Activated naive CD8-positive, alpha-beta T cell (primary cell): ENCODE measurements at regions not wholly inside any gene's neighbourhood (a gene's known extent, or its start where the extent isn't known, plus 50 kb on each side); places are given as distances from the start of the nearest gene placed in this dataset.

Experiments used
- H3K27ac Mint-ChIP-seq: one replicate; pipeline ENCODE4 v1.8.0; 2021; ENCODE audit warnings: mixed read lengths
- H3K27me3 Mint-ChIP-seq: one replicate; pipeline ENCODE4 v1.8.0; 2021; ENCODE audit warnings: mixed read lengths
- H3K36me3 Mint-ChIP-seq: one replicate; pipeline ENCODE4 v1.8.0; 2021; ENCODE audit warnings: mixed read lengths
- H3K4me1 Mint-ChIP-seq: one replicate; pipeline ENCODE4 v1.8.0; 2021; ENCODE audit warnings: low read depth, mixed read lengths
- H3K4me3 Mint-ChIP-seq: one replicate; pipeline ENCODE4 v1.8.0; 2021; ENCODE audit warnings: mild to moderate bottlenecking, mixed read lengths
- H3K9me3 Mint-ChIP-seq: one replicate; pipeline ENCODE4 v1.8.0; 2021; ENCODE audit warnings: low read depth, mixed read lengths

GRCh38 chr5:21654556-21654955, 1198.6 kb downstream of the CDH12 start:
- Mint-ChIP-seq H3K36me3 (no peaks in the 10 kb centered on the region), H3K4me3 (no peak overlapping the region), H3K4me1 (no peaks in the 10 kb centered on the region), H3K27me3 (no peaks in the 10 kb centered on the region), H3K27ac (no peak overlapping the region), H3K9me3 (no peaks in the 10 kb centered on the region)

GRCh38 chr5:21649969-21650368, 1203.2 kb downstream of the CDH12 start:
- H3K9me3 Mint-ChIP-seq: no peaks in the 10 kb centered on the region
- no peaks in the 10 kb centered on the region for H3K27me3 Mint-ChIP-seq
- no peaks in the 10 kb centered on the region for H3K36me3 Mint-ChIP-seq
- H3K27ac Mint-ChIP-seq: no peak overlapping the region
- no peak overlapping the region for H3K4me3 Mint-ChIP-seq
- H3K4me1 Mint-ChIP-seq: no peaks in the 10 kb centered on the region

GRCh38 chr5:21646469-21646868, 1206.7 kb downstream of the CDH12 start:
- Mint-ChIP-seq H3K4me3 (no peak overlapping the region), H3K27ac (no peak overlapping the region), H3K27me3 (no peaks in the 10 kb centered on the region), H3K36me3 (no peaks in the 10 kb centered on the region), H3K4me1 (no peaks in the 10 kb centered on the region), H3K9me3 (no peaks in the 10 kb centered on the region)

- no peaks in the 10 kb centered on the region for H3K9me3 Mint-ChIP-seq
- no peaks in the 10 kb centered on the region for H3K27me3 Mint-ChIP-seq
- no peaks in the 10 kb centered on the region for H3K36me3 Mint-ChIP-seq
These were observed 1209.1 kb downstream of the CDH12 start for GRCh38 chr5:21644032-21644431.

GRCh38 chr5:21642312-21642711, 1210.8 kb downstream of the CDH12 start:
- Mint-ChIP-seq H3K36me3 (no peaks in the 10 kb centered on the region), H3K4me3 (no peak overlapping the region), H3K27ac (no peak overlapping the region), H3K4me1 (no peaks in the 10 kb centered on the region), H3K27me3 (no peaks in the 10 kb centered on the region), H3K9me3 (peaks cover 4% of the 10 kb centered on the region)

More at GRCh38 chr5:21644032-21644431, 1209.1 kb downstream of the CDH12 start:
- no peak overlapping the region for H3K27ac Mint-ChIP-seq
- no peak overlapping the region for H3K4me3 Mint-ChIP-seq
- no peaks in the 10 kb centered on the region for H3K4me1 Mint-ChIP-seq

GRCh38 chr5:21623831-21624230, 1229.3 kb downstream of the CDH12 start:
- no peak overlapping the region for H3K4me3 Mint-ChIP-seq
- H3K27me3 Mint-ChIP-seq: no peaks in the 10 kb centered on the region
- H3K27ac Mint-ChIP-seq: no peak overlapping the region
- H3K4me1 Mint-ChIP-seq: no peaks in the 10 kb centered on the region
- H3K36me3 Mint-ChIP-seq: no peaks in the 10 kb centered on the region
- H3K9me3 Mint-ChIP-seq: no peaks in the 10 kb centered on the region

- Mint-ChIP-seq H3K9me3 (peaks cover 3% of the 10 kb centered on the region), H3K27me3 (peaks cover 2% of the 10 kb centered on the region), H3K27ac (no peak overlapping the region), H3K4me1 (no peaks in the 10 kb centered on the region), H3K36me3 (no peaks in the 10 kb centered on the region), H3K4me3 (no peak overlapping the region)
These were observed 1237.9 kb downstream of the CDH12 start for GRCh38 chr5:21615195-21615765.

GRCh38 chr5:21613971-21614488, 1239.1 kb downstream of the CDH12 start:
- H3K4me1 Mint-ChIP-seq: no peaks in the 10 kb centered on the region
- H3K27me3 Mint-ChIP-seq: peaks cover 2% of the 10 kb centered on the region
- H3K9me3 Mint-ChIP-seq: peaks cover 3% of the 10 kb centered on the region
- H3K27ac Mint-ChIP-seq: no peak overlapping the region
- no peaks in the 10 kb centered on the region for H3K36me3 Mint-ChIP-seq
- H3K4me3 Mint-ChIP-seq: no peak overlapping the region

- H3K4me3 Mint-ChIP-seq: no peak overlapping the region
- no peaks in the 10 kb centered on the region for H3K36me3 Mint-ChIP-seq
- no peaks in the 10 kb centered on the region for H3K27me3 Mint-ChIP-seq
- no peak overlapping the region for H3K27ac Mint-ChIP-seq
- H3K4me1 Mint-ChIP-seq: no peaks in the 10 kb centered on the region
- no peaks in the 10 kb centered on the region for H3K9me3 Mint-ChIP-seq
These were observed 1249.3 kb downstream of the CDH12 start for GRCh38 chr5:21603796-21604195.

GRCh38 chr5:21594566-21594965, 1258.6 kb downstream of the CDH12 start:
- H3K27me3 Mint-ChIP-seq: no peaks in the 10 kb centered on the region
- no peak overlapping the region for H3K27ac Mint-ChIP-seq
- H3K36me3 Mint-ChIP-seq: no peaks in the 10 kb centered on the region

GRCh38 chr5:21593261-21593660, 1259.9 kb downstream of the CDH12 start:
- Mint-ChIP-seq H3K27me3 (no peaks in the 10 kb centered on the region), H3K36me3 (no peaks in the 10 kb centered on the region), H3K27ac (no peak overlapping the region), H3K4me1 (no peaks in the 10 kb centered on the region), H3K9me3 (peaks cover 16% of the 10 kb centered on the region), H3K4me3 (no peak overlapping the region)

More at GRCh38 chr5:21594566-21594965, 1258.6 kb downstream of the CDH12 start:
- H3K4me3 Mint-ChIP-seq: no peak overlapping the region
- peaks cover 16% of the 10 kb centered on the region for H3K9me3 Mint-ChIP-seq
- no peaks in the 10 kb centered on the region for H3K4me1 Mint-ChIP-seq

GRCh38 chr5:21581508-21581907, 1271.6 kb downstream of the CDH12 start:
- no peak overlapping the region for H3K4me3 Mint-ChIP-seq
- H3K4me1 Mint-ChIP-seq: no peaks in the 10 kb centered on the region
- peaks cover 9% of the 10 kb centered on the region for H3K9me3 Mint-ChIP-seq
- H3K27me3 Mint-ChIP-seq: no peaks in the 10 kb centered on the region
- H3K27ac Mint-ChIP-seq: no peak overlapping the region
- peaks cover 28% of the 10 kb centered on the region for H3K36me3 Mint-ChIP-seq

- H3K9me3 Mint-ChIP-seq: peaks cover 13% of the 10 kb centered on the region
- no peak overlapping the region for H3K27ac Mint-ChIP-seq
- no peaks in the 10 kb centered on the region for H3K27me3 Mint-ChIP-seq
- H3K36me3 Mint-ChIP-seq: peaks cover 13% of the 10 kb centered on the region
- H3K4me1 Mint-ChIP-seq: no peaks in the 10 kb centered on the region
- H3K4me3 Mint-ChIP-seq: no peak overlapping the region
These were observed 1278.2 kb downstream of the CDH12 start for GRCh38 chr5:21574961-21575360.

GRCh38 chr5:21574438-21574837, 1278.7 kb downstream of the CDH12 start:
- no peak overlapping the region for H3K4me3 Mint-ChIP-seq
- H3K9me3 Mint-ChIP-seq: peaks cover 13% of the 10 kb centered on the region
- H3K27ac Mint-ChIP-seq: no peak overlapping the region
- H3K36me3 Mint-ChIP-seq: peaks cover 11% of the 10 kb centered on the region
- no peaks in the 10 kb centered on the region for H3K27me3 Mint-ChIP-seq
- no peaks in the 10 kb centered on the region for H3K4me1 Mint-ChIP-seq

GRCh38 chr5:21573416-21574314, 1279.5 kb downstream of the CDH12 start:
- no peak overlapping the region for H3K4me3 Mint-ChIP-seq
- no peak overlapping the region for H3K27ac Mint-ChIP-seq
- H3K4me1 Mint-ChIP-seq: no peaks in the 10 kb centered on the region
- peaks cover 10% of the 10 kb centered on the region for H3K36me3 Mint-ChIP-seq
- peaks cover 13% of the 10 kb centered on the region for H3K9me3 Mint-ChIP-seq
- H3K27me3 Mint-ChIP-seq: no peaks in the 10 kb centered on the region
